Astrocyte of the cerebellum (primary cell): ENCODE measurements at regions not wholly inside any gene's neighbourhood (a gene's known extent, or its start where the extent isn't known, plus 50 kb on each side); places are given as distances from the start of the nearest gene placed in this dataset.

Experiments used
- DNase-seq: peaks from one replicate; pipeline ENCODE4 v3.0.0-alpha.2; 2011; ENCODE audit warnings: low read depth
- H3K4me3 ChIP-seq: 2 replicates; pipeline ENCODE4 v1.5.1; 2011; ENCODE audit warnings: mild to moderate bottlenecking, low read depth, low read length, moderate library complexity
- CTCF ChIP-seq: IDR thresholded peaks from 2 replicates; pipeline ENCODE4 v1.5.1; 2012; ENCODE audit warnings: low read length, low read depth, moderate library complexity, mild to moderate bottlenecking; ENCODE audit errors: missing control alignments
- in situ Hi-C: cut with HindIII; loops from 2 replicates; pipeline ENCODE4 v1.10.0; 2017; ENCODE audit warnings: low sequenced_read_pairs

GRCh38 chr9:106383072-106383471, 479.9 kb upstream of the ZNF462 start:
- no peak for DNase-seq
- H3K4me3 ChIP-seq: no peak overlapping the region
- in situ Hi-C loops: no loop called here
- TF ChIP-seq CTCF: no peak

GRCh38 chr9:106387965-106388364, 475.0 kb upstream of the ZNF462 start:
- no peak for DNase-seq
- no peak overlapping the region for H3K4me3 ChIP-seq
- no peak for TF ChIP-seq CTCF
- in situ Hi-C loops: no loop called here

- DNase-seq: no peak
- no peak for TF ChIP-seq CTCF
- no peak overlapping the region for H3K4me3 ChIP-seq
- in situ Hi-C loops: no loop called here
Measured at GRCh38 chr9:106393226-106393625, 469.7 kb upstream of the ZNF462 start.

GRCh38 chr9:106400170-106400569, 462.8 kb upstream of the ZNF462 start:
- no peak for TF ChIP-seq CTCF
- no peak for DNase-seq
- in situ Hi-C loops: no loop called here
- no peak overlapping the region for H3K4me3 ChIP-seq

- in situ Hi-C loops: no loop called here
- no peak overlapping the region for H3K4me3 ChIP-seq
Measured at GRCh38 chr9:106400950-106401349, 462.0 kb upstream of the ZNF462 start.

GRCh38 chr9:106403081-106403480, 459.9 kb upstream of the ZNF462 start:
- no peak for TF ChIP-seq CTCF
- no peak for DNase-seq
- no peak overlapping the region for H3K4me3 ChIP-seq
- in situ Hi-C loops: no loop called here

More at GRCh38 chr9:106400950-106401349, 462.0 kb upstream of the ZNF462 start:
- DNase-seq: no peak
- no peak for TF ChIP-seq CTCF

- no peak for DNase-seq
- H3K4me3 ChIP-seq: no peak overlapping the region
- TF ChIP-seq CTCF: no peak
- in situ Hi-C loops: no loop called here
Measured at GRCh38 chr9:106404137-106404536, 458.8 kb upstream of the ZNF462 start.
